Hematopoietic multipotent progenitor cell (in vitro differentiated cells): ENCODE measurements at regions not wholly inside any gene's neighbourhood (a gene's known extent, or its start where the extent isn't known, plus 50 kb on each side); places are given as distances from the start of the nearest gene placed in this dataset.

Experiments
- DNase-seq, 3 donors: peaks; one replicate each; pipeline ENCODE4 v3.0.0-alpha.2; 2011 to 2015; ENCODE audit warnings: low read depth in 2 of 3, low spot score in 2 of 3

- no peak for DNase-seq
Measured at GRCh38 chr6:147900247-147900830, 391.8 kb downstream of the SAMD5 start.

GRCh38 chr6:147903321-147903720, 394.8 kb downstream of the SAMD5 start:
- DNase-seq, result no peak

GRCh38 chr6:147903931-147904330, 395.4 kb downstream of the SAMD5 start:
- no peak for DNase-seq

- DNase-seq, result no peak
Measured at GRCh38 chr6:147904416-147904815, 395.9 kb downstream of the SAMD5 start.

GRCh38 chr6:147905711-147906110, 397.2 kb downstream of the SAMD5 start:
- DNase-seq, result no peak

- no peak for DNase-seq
Measured at GRCh38 chr6:147906361-147906760, 397.9 kb downstream of the SAMD5 start.

- no peak for DNase-seq
Measured at GRCh38 chr6:147909640-147910039, 401.1 kb downstream of the SAMD5 start.

- no peak for DNase-seq
Measured at GRCh38 chr6:147910281-147910680, 401.8 kb downstream of the SAMD5 start.

GRCh38 chr6:147911057-147911456, 402.6 kb downstream of the SAMD5 start:
- DNase-seq, result no peak

- no peak for DNase-seq
Measured at GRCh38 chr6:147911686-147912085, 403.2 kb downstream of the SAMD5 start.

- no peak for DNase-seq
Measured at GRCh38 chr6:147922799-147923198, 414.3 kb downstream of the SAMD5 start.

GRCh38 chr6:147924598-147924997, 416.1 kb downstream of the SAMD5 start:
- DNase-seq, result no peak

GRCh38 chr6:147925826-147926225, 416.8 kb upstream of the SASH1 start:
- DNase-seq, result no peak

GRCh38 chr6:147930745-147931144, 411.9 kb upstream of the SASH1 start:
- no peak for DNase-seq

GRCh38 chr6:147933224-147933623, 409.4 kb upstream of the SASH1 start:
- DNase-seq, result no peak

GRCh38 chr6:147935656-147936055, 407.0 kb upstream of the SASH1 start:
- no peak for DNase-seq

GRCh38 chr6:147936703-147937470, 405.8 kb upstream of the SASH1 start:
- DNase-seq, result no peak

- DNase-seq, result no peak
Measured at GRCh38 chr6:147941143-147941542, 401.5 kb upstream of the SASH1 start.

GRCh38 chr6:147942363-147942762, 400.3 kb upstream of the SASH1 start:
- no peak for DNase-seq

GRCh38 chr6:147944122-147944521, 398.5 kb upstream of the SASH1 start:
- DNase-seq, result no peak

GRCh38 chr6:147947521-147947920, 395.1 kb upstream of the SASH1 start:
- no peak for DNase-seq

- no peak for DNase-seq
Measured at GRCh38 chr6:147949981-147950622, 392.5 kb upstream of the SASH1 start.
